ENCODE measurements at regions not wholly inside any gene's neighbourhood (a gene's known extent, or its start where the extent isn't known, plus 50 kb on each side); places are given as distances from the start of the nearest gene placed in this dataset.

DNA sequence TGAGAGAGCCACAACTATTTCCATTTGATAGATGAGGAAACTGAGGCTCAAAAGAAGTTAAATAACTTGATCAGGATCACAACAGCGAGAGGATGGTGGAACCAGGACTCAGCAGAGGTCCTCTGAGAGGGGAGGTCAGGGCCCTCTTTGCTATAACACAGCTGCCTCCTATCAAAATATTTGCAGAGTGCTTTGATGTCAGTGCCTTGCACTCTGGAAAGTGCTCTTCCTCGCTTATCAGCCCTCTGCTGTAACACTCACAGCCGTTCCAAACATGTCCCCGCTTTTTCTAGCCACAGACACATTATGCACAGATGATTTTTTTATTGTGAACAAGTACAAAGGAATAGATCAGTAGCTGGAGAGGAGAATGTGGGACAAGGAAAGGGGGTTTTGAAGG is 71.8 kb upstream of the ARHGAP29 start (continued):
- TF ChIP-seq, protein P1, sequence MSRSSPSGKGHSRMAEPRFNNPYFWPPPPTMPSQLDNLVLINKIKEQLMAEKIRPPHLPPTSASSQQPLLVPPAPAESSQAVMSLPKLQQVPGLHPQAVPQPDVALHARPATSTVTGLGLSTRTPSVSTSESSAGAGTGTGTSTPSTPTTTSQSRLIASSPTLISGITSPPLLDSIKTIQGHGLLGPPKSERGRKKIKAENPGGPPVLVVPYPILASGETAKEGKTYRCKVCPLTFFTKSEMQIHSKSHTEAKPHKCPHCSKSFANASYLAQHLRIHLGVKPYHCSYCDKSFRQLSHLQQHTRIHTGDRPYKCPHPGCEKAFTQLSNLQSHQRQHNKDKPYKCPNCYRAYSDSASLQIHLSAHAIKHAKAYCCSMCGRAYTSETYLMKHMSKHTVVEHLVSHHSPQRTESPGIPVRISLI (CRISPR knock-in tag; IDR thresholded peaks at IDR 0.05; ENCODE audit: borderline replicate concordance): no peak
- TF ChIP-seq AGO2 (optimal IDR thresholded peaks at IDR 0.05; ENCODE audit: low read depth, low read length) (no peak), MTF1 (CRISPR knock-in tag; IDR thresholded peaks at IDR 0.05) (no peak), RCOR2 (CRISPR knock-in tag; IDR thresholded peaks at IDR 0.05) (0 out of 2 replicates have a peak, but pooled peaks have one; percentile 19), ZFP1 (CRISPR knock-in tag; IDR thresholded peaks at IDR 0.05) (no peak), ZNF781 (CRISPR knock-in tag; IDR thresholded peaks at IDR 0.05; ENCODE audit: borderline replicate concordance, not compliant biosample characterization) (no peak), ZNF549 (CRISPR knock-in tag; IDR thresholded peaks at IDR 0.05) (no peak), ZNF746 (CRISPR knock-in tag; IDR thresholded peaks at IDR 0.05) (no peak), KDM6A (CRISPR knock-in tag; IDR thresholded peaks at IDR 0.05; ENCODE audit: low read depth) (no peak), YEATS4 (CRISPR knock-in tag; IDR thresholded peaks at IDR 0.05; ENCODE audit: borderline replicate concordance) (no peak), ZNF160 (CRISPR knock-in tag; IDR thresholded peaks at IDR 0.05) (no peak), ZNF615 (CRISPR knock-in tag; IDR thresholded peaks at IDR 0.05; ENCODE audit: borderline replicate concordance) (no peak), TEAD3 (CRISPR knock-in tag; optimal IDR thresholded peaks at IDR 0.05; ENCODE audit: borderline replicate concordance) (peak; percentile 6), YEATS2 (CRISPR knock-in tag; IDR thresholded peaks at IDR 0.05; ENCODE audit: borderline replicate concordance) (no peak), ZNF430 (CRISPR knock-in tag; IDR thresholded peaks at IDR 0.05) (no peak), TAF15 (IDR thresholded peaks at IDR 0.05; ENCODE audit: low read depth, low read length, poor library complexity, severe bottlenecking) (no peak), NBN (conservative IDR thresholded peaks at IDR 0.05) (no peak), ZC3H13 (CRISPR knock-in tag; IDR thresholded peaks at IDR 0.05) (no peak), POGZ (CRISPR knock-in tag; IDR thresholded peaks at IDR 0.05) (peak; percentile 58; the same call in 1 of the 2 replicates), ARNT (IDR thresholded peaks at IDR 0.05) (no peak), CEBPG (CRISPR knock-in tag; IDR thresholded peaks at IDR 0.05) (no peak), MEIS2 (CRISPR knock-in tag; IDR thresholded peaks at IDR 0.05) (no peak), TGIF2 (CRISPR knock-in tag; IDR thresholded peaks at IDR 0.05) (0 out of 2 replicates have a peak, but pooled peaks have one; percentile 24), ZBTB1 (CRISPR knock-in tag; IDR thresholded peaks at IDR 0.05; ENCODE audit: borderline replicate concordance) (no peak)
- TF ChIP-seq, protein P2, sequence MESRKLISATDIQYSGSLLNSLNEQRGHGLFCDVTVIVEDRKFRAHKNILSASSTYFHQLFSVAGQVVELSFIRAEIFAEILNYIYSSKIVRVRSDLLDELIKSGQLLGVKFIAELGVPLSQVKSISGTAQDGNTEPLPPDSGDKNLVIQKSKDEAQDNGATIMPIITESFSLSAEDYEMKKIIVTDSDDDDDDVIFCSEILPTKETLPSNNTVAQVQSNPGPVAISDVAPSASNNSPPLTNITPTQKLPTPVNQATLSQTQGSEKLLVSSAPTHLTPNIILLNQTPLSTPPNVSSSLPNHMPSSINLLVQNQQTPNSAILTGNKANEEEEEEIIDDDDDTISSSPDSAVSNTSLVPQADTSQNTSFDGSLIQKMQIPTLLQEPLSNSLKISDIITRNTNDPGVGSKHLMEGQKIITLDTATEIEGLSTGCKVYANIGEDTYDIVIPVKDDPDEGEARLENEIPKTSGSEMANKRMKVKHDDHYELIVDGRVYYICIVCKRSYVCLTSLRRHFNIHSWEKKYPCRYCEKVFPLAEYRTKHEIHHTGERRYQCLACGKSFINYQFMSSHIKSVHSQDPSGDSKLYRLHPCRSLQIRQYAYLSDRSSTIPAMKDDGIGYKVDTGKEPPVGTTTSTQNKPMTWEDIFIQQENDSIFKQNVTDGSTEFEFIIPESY (CRISPR knock-in tag; IDR thresholded peaks at IDR 0.05): no peak
- TF ChIP-seq, protein P3, sequence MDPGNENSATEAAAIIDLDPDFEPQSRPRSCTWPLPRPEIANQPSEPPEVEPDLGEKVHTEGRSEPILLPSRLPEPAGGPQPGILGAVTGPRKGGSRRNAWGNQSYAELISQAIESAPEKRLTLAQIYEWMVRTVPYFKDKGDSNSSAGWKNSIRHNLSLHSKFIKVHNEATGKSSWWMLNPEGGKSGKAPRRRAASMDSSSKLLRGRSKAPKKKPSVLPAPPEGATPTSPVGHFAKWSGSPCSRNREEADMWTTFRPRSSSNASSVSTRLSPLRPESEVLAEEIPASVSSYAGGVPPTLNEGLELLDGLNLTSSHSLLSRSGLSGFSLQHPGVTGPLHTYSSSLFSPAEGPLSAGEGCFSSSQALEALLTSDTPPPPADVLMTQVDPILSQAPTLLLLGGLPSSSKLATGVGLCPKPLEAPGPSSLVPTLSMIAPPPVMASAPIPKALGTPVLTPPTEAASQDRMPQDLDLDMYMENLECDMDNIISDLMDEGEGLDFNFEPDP (CRISPR knock-in tag; conservative IDR thresholded peaks at IDR 0.05): no peak
- TF ChIP-seq, protein P4, sequence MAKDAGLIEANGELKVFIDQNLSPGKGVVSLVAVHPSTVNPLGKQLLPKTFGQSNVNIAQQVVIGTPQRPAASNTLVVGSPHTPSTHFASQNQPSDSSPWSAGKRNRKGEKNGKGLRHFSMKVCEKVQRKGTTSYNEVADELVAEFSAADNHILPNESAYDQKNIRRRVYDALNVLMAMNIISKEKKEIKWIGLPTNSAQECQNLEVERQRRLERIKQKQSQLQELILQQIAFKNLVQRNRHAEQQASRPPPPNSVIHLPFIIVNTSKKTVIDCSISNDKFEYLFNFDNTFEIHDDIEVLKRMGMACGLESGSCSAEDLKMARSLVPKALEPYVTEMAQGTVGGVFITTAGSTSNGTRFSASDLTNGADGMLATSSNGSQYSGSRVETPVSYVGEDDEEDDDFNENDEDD (CRISPR knock-in tag; IDR thresholded peaks at IDR 0.05; ENCODE audit: borderline replicate concordance): no peak
- TF ChIP-seq, protein P5, sequence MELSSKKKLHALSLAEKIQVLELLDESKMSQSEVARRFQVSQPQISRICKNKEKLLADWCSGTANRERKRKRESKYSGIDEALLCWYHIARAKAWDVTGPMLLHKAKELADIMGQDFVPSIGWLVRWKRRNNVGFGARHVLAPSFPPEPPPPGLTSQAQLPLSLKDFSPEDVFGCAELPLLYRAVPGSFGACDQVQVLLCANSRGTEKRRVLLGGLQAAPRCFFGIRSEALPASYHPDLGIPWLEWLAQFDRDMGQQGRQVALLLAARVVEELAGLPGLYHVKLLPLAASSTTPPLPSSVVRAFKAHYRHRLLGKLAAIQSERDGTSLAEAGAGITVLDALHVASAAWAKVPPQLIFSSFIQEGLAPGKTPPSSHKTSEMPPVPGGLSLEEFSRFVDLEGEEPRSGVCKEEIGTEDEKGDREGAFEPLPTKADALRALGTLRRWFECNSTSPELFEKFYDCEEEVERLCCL (CRISPR knock-in tag; IDR thresholded peaks at IDR 0.05; ENCODE audit: borderline replicate concordance): no peak

Data from HepG2 (cell line).